CD4-positive, alpha-beta T cell (primary cell): ENCODE measurements at regions not wholly inside any gene's neighbourhood (a gene's known extent, or its start where the extent isn't known, plus 50 kb on each side); places are given as distances from the start of the nearest gene placed in this dataset.

Experiments used
- ATAC-seq: fragments of 200-7000 bp; cut with Tn5 transposase; one replicate; pipeline ENCODE4 v1.10.0; 2022; ENCODE audit warnings: mild to moderate bottlenecking; ENCODE audit not compliant: poor library complexity
- CTCF ChIA-PET: fragments of 350-600 bp; sonication (Branson Sonifier 250); formaldehyde crosslinking; loops from one replicate; lab custom pipeline; 2021; ENCODE audit warnings: antibody characterized with exemption, inconsistent platforms; lab: Charles Lee
- POLR2A ChIA-PET: fragments of 350-600 bp; sonication (Branson Sonifier 250); formaldehyde crosslinking; loops from one replicate; lab custom pipeline; 2021; ENCODE audit warnings: antibody characterized with exemption, inconsistent platforms; lab: Charles Lee
- DNase-seq, 14 experiments: peaks; one replicate each; pipeline ENCODE4 v3.0.0-alpha.2; 2013 to 2020; ENCODE audit warnings: mixed read lengths in 2 of 14
- H3K27ac ChIP-seq, 2 donors: one replicate each; pipeline versions ENCODE4 v1.5.1 to v1.7.0; 2013; ENCODE audit warnings: low read length in 2 of 2, low read depth in 1 of 2, mild to moderate bottlenecking in 1 of 2
- H3K27me3 ChIP-seq, 2 experiments: 1 replicate in 1 of 2; 2 replicates in 1 of 2; pipeline versions ENCODE4 v1.6.1 to v1.7.0; 2013; ENCODE audit warnings: low read length in 2 of 2, control low read depth in 1 of 2, mild to moderate bottlenecking in 1 of 2, moderate library complexity in 1 of 2; ENCODE audit not compliant: insufficient read depth in 2 of 2, control insufficient read depth in 1 of 2
- H3K36me3 ChIP-seq: one replicate; pipeline ENCODE4 v1.6.1; 2013; ENCODE audit warnings: low read length, control low read depth; ENCODE audit not compliant: insufficient read depth
- H3K4me1 ChIP-seq: one replicate; pipeline ENCODE4 v1.6.1; 2013; ENCODE audit warnings: low read length, control low read depth; ENCODE audit not compliant: insufficient read depth
- H3K4me3 ChIP-seq: one replicate; pipeline ENCODE4 v1.5.1; 2013; ENCODE audit warnings: mild to moderate bottlenecking, low read length, moderate library complexity
- H3K9me3 ChIP-seq, 2 experiments: 1 replicate in 1 of 2; 2 replicates in 1 of 2; pipeline versions ENCODE4 v1.6.1 to v1.7.0; 2013; ENCODE audit warnings: low read length in 2 of 2, mild to moderate bottlenecking in 2 of 2, control low read depth in 1 of 2, moderate library complexity in 1 of 2; ENCODE audit not compliant: control insufficient read depth in 1 of 2, insufficient read depth in 1 of 2
- H3K27ac Mint-ChIP-seq: one replicate; pipeline ENCODE4 v1.8.0; 2020; ENCODE audit warnings: mixed read lengths
- H3K27me3 Mint-ChIP-seq: one replicate; pipeline ENCODE4 v1.8.0; 2021; ENCODE audit warnings: mixed read lengths
- H3K36me3 Mint-ChIP-seq: one replicate; pipeline ENCODE4 v1.8.0; 2021; ENCODE audit warnings: low read depth, mixed read lengths
- H3K4me1 Mint-ChIP-seq: one replicate; pipeline ENCODE4 v1.8.0; 2021; ENCODE audit warnings: low read depth, mixed read lengths
- H3K4me3 Mint-ChIP-seq: one replicate; pipeline ENCODE4 v1.8.0; 2020; ENCODE audit warnings: mild to moderate bottlenecking, mixed read lengths
- H3K9me3 Mint-ChIP-seq: one replicate; pipeline ENCODE4 v1.8.0; 2020; ENCODE audit warnings: mixed read lengths
- intact Hi-C, 2 experiments: fragments of 100-400 bp; cut with DNase I in 1 of 2; cut with micrococcal nuclease in 1 of 2; formaldehyde crosslinking; loops; one replicate each; pipeline versions ENCODE4 v1.15.1 to v1.9.0; 2023 to 2025; cut with DNase I, micrococcal nuclease
- TF ChIP-seq, protein P1 (sequence below): fragments of 200-600 bp; IDR thresholded peaks from one replicate; pipeline ENCODE4 v1.8.0; 2022; ENCODE audit warnings: antibody characterized with exemption, mild to moderate bottlenecking

GRCh38 chr4:14700544-14700943 is 301.7 kb upstream of the CPEB2 start:
- Mint-ChIP-seq H3K4me1 (no peaks in the 10 kb centered on the region), H3K4me3 (no peak overlapping the region), H3K9me3 (no peaks in the 10 kb centered on the region), H3K36me3 (no peaks in the 10 kb centered on the region), H3K27ac (no peak overlapping the region), H3K27me3 (peaks cover 4% of the 10 kb centered on the region)
- H3K9me3 ChIP-seq: no peaks in the 10 kb centered on the region
- no peak overlapping the region for H3K4me3 ChIP-seq
- H3K36me3 ChIP-seq: no peaks in the 10 kb centered on the region
- H3K27me3 ChIP-seq: no peaks in the 10 kb centered on the region
- intact Hi-C loops: no loop called here
- DNase-seq (no peak), ATAC-seq (no peak)
- TF ChIP-seq, protein P1, sequence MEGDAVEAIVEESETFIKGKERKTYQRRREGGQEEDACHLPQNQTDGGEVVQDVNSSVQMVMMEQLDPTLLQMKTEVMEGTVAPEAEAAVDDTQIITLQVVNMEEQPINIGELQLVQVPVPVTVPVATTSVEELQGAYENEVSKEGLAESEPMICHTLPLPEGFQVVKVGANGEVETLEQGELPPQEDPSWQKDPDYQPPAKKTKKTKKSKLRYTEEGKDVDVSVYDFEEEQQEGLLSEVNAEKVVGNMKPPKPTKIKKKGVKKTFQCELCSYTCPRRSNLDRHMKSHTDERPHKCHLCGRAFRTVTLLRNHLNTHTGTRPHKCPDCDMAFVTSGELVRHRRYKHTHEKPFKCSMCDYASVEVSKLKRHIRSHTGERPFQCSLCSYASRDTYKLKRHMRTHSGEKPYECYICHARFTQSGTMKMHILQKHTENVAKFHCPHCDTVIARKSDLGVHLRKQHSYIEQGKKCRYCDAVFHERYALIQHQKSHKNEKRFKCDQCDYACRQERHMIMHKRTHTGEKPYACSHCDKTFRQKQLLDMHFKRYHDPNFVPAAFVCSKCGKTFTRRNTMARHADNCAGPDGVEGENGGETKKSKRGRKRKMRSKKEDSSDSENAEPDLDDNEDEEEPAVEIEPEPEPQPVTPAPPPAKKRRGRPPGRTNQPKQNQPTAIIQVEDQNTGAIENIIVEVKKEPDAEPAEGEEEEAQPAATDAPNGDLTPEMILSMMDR: no peak
- H3K27ac ChIP-seq: no peak overlapping the region
- ChIA-PET POLR2A (no interaction called here), CTCF (no interaction called here)
- no peaks in the 10 kb centered on the region for H3K4me1 ChIP-seq

DNA sequence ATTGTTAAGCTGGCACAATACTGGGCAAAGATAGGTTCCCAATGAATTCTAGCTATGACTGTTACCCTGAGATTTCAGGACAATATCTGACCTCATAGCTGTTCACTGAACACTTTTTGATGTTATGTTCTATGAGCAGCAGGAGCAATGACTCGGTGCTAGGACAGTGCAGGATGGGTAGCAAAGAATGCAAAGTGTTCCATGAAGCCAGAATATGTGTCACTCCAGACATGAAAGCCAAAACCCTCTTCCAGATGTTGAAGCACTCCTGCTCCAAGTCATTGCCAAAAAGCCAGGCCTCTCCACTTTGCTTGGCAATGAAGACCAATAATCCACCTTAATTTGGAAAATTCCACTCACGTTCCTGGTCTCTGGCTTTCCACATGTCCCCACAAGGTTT is 300.9 kb upstream of the CPEB2 start:
- intact Hi-C loops: no loop called here
- DNase-seq (no peak), ATAC-seq (no peak)
- H3K27ac Mint-ChIP-seq: no peak overlapping the region
- H3K27me3 Mint-ChIP-seq: peaks cover 4% of the 10 kb centered on the region
- Histone ChIP-seq H3K9me3 (no peaks in the 10 kb centered on the region), H3K27me3 (no peaks in the 10 kb centered on the region), H3K36me3 (no peaks in the 10 kb centered on the region), H3K27ac (no peak overlapping the region), H3K4me3 (no peak overlapping the region), H3K4me1 (no peaks in the 10 kb centered on the region)
- no peaks in the 10 kb centered on the region for H3K36me3 Mint-ChIP-seq
- no peak overlapping the region for H3K4me3 Mint-ChIP-seq
- CTCF ChIA-PET: no interaction called here
- POLR2A ChIA-PET: no interaction called here
- no peaks in the 10 kb centered on the region for H3K9me3 Mint-ChIP-seq
- TF ChIP-seq, protein P1: no peak
- no peaks in the 10 kb centered on the region for H3K4me1 Mint-ChIP-seq

DNA sequence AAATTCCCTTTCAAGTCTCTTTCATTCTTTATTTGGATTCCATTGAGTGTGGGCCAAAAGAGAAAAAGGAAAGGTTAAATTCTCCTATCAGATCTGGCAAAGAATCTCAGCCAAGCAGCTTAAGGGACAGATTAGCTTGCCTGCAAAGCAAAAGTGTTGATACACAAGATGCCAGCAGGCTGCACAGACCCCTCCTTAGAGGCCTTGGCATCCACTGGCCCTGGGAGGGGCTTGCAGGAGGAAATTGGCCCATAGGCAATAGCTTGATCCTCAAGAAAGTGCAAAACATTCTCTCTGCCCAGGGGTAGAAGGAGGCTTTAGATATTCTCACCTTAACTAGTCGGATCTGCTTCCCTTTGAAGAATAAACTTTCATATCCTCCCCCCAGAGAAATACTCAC is 300.4 kb upstream of the CPEB2 start:
- H3K36me3 ChIP-seq: no peaks in the 10 kb centered on the region
- intact Hi-C loops: no loop called here
- no peaks in the 10 kb centered on the region for H3K4me1 Mint-ChIP-seq
- no peak for DNase-seq
- no peaks in the 10 kb centered on the region for H3K9me3 Mint-ChIP-seq
- TF ChIP-seq, protein P1: no peak
- H3K36me3 Mint-ChIP-seq: no peaks in the 10 kb centered on the region
- H3K9me3 ChIP-seq: no peaks in the 10 kb centered on the region
- H3K4me1 ChIP-seq: no peaks in the 10 kb centered on the region
- no peak overlapping the region for H3K4me3 Mint-ChIP-seq
- no peak overlapping the region for H3K27ac ChIP-seq
- peaks cover 4% of the 10 kb centered on the region for H3K27me3 Mint-ChIP-seq
- no peak for ATAC-seq
- CTCF ChIA-PET: no interaction called here
- H3K27ac Mint-ChIP-seq: no peak overlapping the region
- H3K4me3 ChIP-seq: no peak overlapping the region
- H3K27me3 ChIP-seq: no peaks in the 10 kb centered on the region
- POLR2A ChIA-PET: no interaction called here
